ENCODE measurements at regions not wholly inside any gene's neighbourhood (a gene's known extent, or its start where the extent isn't known, plus 50 kb on each side); places are given as distances from the start of the nearest gene placed in this dataset.

GRCh38 chr3:72383230-72383629, 465.0 kb downstream of the SHQ1 start:
- Histone ChIP-seq H3K4ac (ENCODE audit: low read length) (no peak overlapping the region), H2AK5ac (ENCODE audit: low read depth, low read length) (no peak overlapping the region), H4K8ac (ENCODE audit: low read depth, low read length) (no peak overlapping the region), H3K14ac (ENCODE audit: low read length) (no peak overlapping the region), H3K79me1 (ENCODE audit: low read depth, low read length) (peaks cover 4% of the 10 kb centered on the region), H3K9me3 (replicated peaks in 1 of 2; ENCODE audit: control insufficient read depth in 2 of 2, insufficient read depth in 1 of 2, low read depth in 1 of 2, low read length in 2 of 2) (no peaks in the 10 kb centered on the region), H2BK120ac (ENCODE audit: low read depth, low read length) (no peak overlapping the region), H3K18ac (ENCODE audit: low read length) (no peak overlapping the region), H3K36me3 (replicated peaks in 1 of 2; ENCODE audit: control insufficient read depth in 2 of 2, insufficient read depth in 2 of 2, low read length in 2 of 2) (peaks cover 7 to 10% of the 10 kb centered on the region in 2 donors), H3K27ac (replicated peaks; ENCODE audit: low read length) (no peak overlapping the region), H3K4me1 (ENCODE audit: control insufficient read depth in 2 of 2, insufficient read depth in 1 of 2, low read depth in 1 of 2, low read length in 2 of 2) (peaks cover 10 to 12% of the 10 kb centered on the region in 2 donors), H2BK15ac (ENCODE audit: low read length) (no peak overlapping the region), H2BK5ac (ENCODE audit: low read length) (no peak overlapping the region), H2AFZ (ENCODE audit: low read length) (no peak overlapping the region), H3K4me3 (ENCODE audit: low read length in 2 of 2) (no peak overlapping the region), H4K91ac (ENCODE audit: low read depth, low read length, poor library complexity) (no peak overlapping the region), H3K27me3 (ENCODE audit: control insufficient read depth in 3 of 3, insufficient read depth in 3 of 3, low read depth in 1 of 3, low read length in 3 of 3) (no peaks in the 10 kb centered on the region), H2BK12ac (ENCODE audit: low read length) (no peak overlapping the region), H3K9ac (ENCODE audit: low read depth, low read length, poor library complexity) (no peak overlapping the region), H3K4me2 (ENCODE audit: insufficient read depth, low read length, poor library complexity, severe bottlenecking) (no peak overlapping the region), H3K23ac (ENCODE audit: low read depth, low read length, poor library complexity) (no peak overlapping the region)
- no peak for DNase-seq (ENCODE audit: low spot score)
- WGBS, 2 donors (ENCODE audit: extremely low coverage in 2 of 2, insufficient read length in 2 of 2, insufficient replicate concordance in 1 of 2), result no CpG with 5 or more reads among the region's 4 CpGs

GRCh38 chr3:72382460-72382859, 465.8 kb downstream of the SHQ1 start:
- Histone ChIP-seq H3K4me1 (ENCODE audit: control insufficient read depth in 2 of 2, insufficient read depth in 1 of 2, low read depth in 1 of 2, low read length in 2 of 2) (peaks cover 10 to 12% of the 10 kb centered on the region in 2 donors), H3K23ac (ENCODE audit: low read depth, low read length, poor library complexity) (no peak overlapping the region), H3K18ac (ENCODE audit: low read length) (no peak overlapping the region), H4K91ac (ENCODE audit: low read depth, low read length, poor library complexity) (no peak overlapping the region), H3K79me1 (ENCODE audit: low read depth, low read length) (peaks cover 2% of the 10 kb centered on the region), H3K14ac (ENCODE audit: low read length) (no peak overlapping the region), H3K36me3 (replicated peaks in 1 of 2; ENCODE audit: control insufficient read depth in 2 of 2, insufficient read depth in 2 of 2, low read length in 2 of 2) (peaks cover 8 to 18% of the 10 kb centered on the region in 2 donors), H3K4ac (ENCODE audit: low read length) (no peak overlapping the region), H2BK12ac (ENCODE audit: low read length) (no peak overlapping the region), H2BK5ac (ENCODE audit: low read length) (no peak overlapping the region), H2BK120ac (ENCODE audit: low read depth, low read length) (no peak overlapping the region), H3K27me3 (ENCODE audit: control insufficient read depth in 3 of 3, insufficient read depth in 3 of 3, low read depth in 1 of 3, low read length in 3 of 3) (no peaks in the 10 kb centered on the region), H3K9me3 (replicated peaks in 1 of 2; ENCODE audit: control insufficient read depth in 2 of 2, insufficient read depth in 1 of 2, low read depth in 1 of 2, low read length in 2 of 2) (no peaks in the 10 kb centered on the region), H3K4me3 (ENCODE audit: low read length in 2 of 2) (no peak overlapping the region), H3K9ac (ENCODE audit: low read depth, low read length, poor library complexity) (no peak overlapping the region), H3K4me2 (ENCODE audit: insufficient read depth, low read length, poor library complexity, severe bottlenecking) (no peak overlapping the region), H2AK5ac (ENCODE audit: low read depth, low read length) (no peak overlapping the region), H2BK15ac (ENCODE audit: low read length) (no peak overlapping the region), H2AFZ (ENCODE audit: low read length) (no peak overlapping the region), H4K8ac (ENCODE audit: low read depth, low read length) (no peak overlapping the region), H3K27ac (replicated peaks; ENCODE audit: low read length) (no peak overlapping the region)
- DNase-seq (ENCODE audit: low spot score), result no peak
- no CpG with 5 or more reads among the region's 4 CpGs for WGBS, 2 donors (ENCODE audit: extremely low coverage in 2 of 2, insufficient read length in 2 of 2, insufficient replicate concordance in 1 of 2)

- H2BK12ac ChIP-seq (ENCODE audit: low read length), result no peak overlapping the region
- no peak for DNase-seq (ENCODE audit: low spot score)
- H3K27me3 ChIP-seq (ENCODE audit: control insufficient read depth in 3 of 3, insufficient read depth in 3 of 3, low read depth in 1 of 3, low read length in 3 of 3), result no peaks in the 10 kb centered on the region
- H3K23ac ChIP-seq (ENCODE audit: low read depth, low read length, poor library complexity), result no peak overlapping the region
- H4K91ac ChIP-seq (ENCODE audit: low read depth, low read length, poor library complexity), result no peak overlapping the region
- no peak overlapping the region for H3K4me2 ChIP-seq (ENCODE audit: insufficient read depth, low read length, poor library complexity, severe bottlenecking)
- H3K14ac ChIP-seq (ENCODE audit: low read length), result no peak overlapping the region
- H3K9ac ChIP-seq (ENCODE audit: low read depth, low read length, poor library complexity), result no peak overlapping the region
- no peak overlapping the region for H3K4me3 ChIP-seq (ENCODE audit: low read length in 2 of 2)
- H3K4ac ChIP-seq (ENCODE audit: low read length), result no peak overlapping the region
- H2BK5ac ChIP-seq (ENCODE audit: low read length), result no peak overlapping the region
- H3K27ac ChIP-seq (replicated peaks; ENCODE audit: low read length), result no peak overlapping the region
- peaks cover 8 to 22% of the 10 kb centered on the region in 2 donors for H3K36me3 ChIP-seq (replicated peaks in 1 of 2; ENCODE audit: control insufficient read depth in 2 of 2, insufficient read depth in 2 of 2, low read length in 2 of 2)
- WGBS, 2 donors (ENCODE audit: extremely low coverage in 2 of 2, insufficient read length in 2 of 2, insufficient replicate concordance in 1 of 2), result no CpG with 5 or more reads among the region's 6 CpGs
- H3K9me3 ChIP-seq (replicated peaks in 1 of 2; ENCODE audit: control insufficient read depth in 2 of 2, insufficient read depth in 1 of 2, low read depth in 1 of 2, low read length in 2 of 2), result no peaks in the 10 kb centered on the region
- H2AFZ ChIP-seq (ENCODE audit: low read length), result no peak overlapping the region
- no peak overlapping the region for H2AK5ac ChIP-seq (ENCODE audit: low read depth, low read length)
- peaks cover 2% of the 10 kb centered on the region for H3K79me1 ChIP-seq (ENCODE audit: low read depth, low read length)
- no peak overlapping the region for H3K18ac ChIP-seq (ENCODE audit: low read length)
- no peak overlapping the region for H2BK15ac ChIP-seq (ENCODE audit: low read length)
- no peak overlapping the region for H4K8ac ChIP-seq (ENCODE audit: low read depth, low read length)
- H3K4me1 ChIP-seq (ENCODE audit: control insufficient read depth in 2 of 2, insufficient read depth in 1 of 2, low read depth in 1 of 2, low read length in 2 of 2), result peaks cover 12 to 17% of the 10 kb centered on the region in 2 donors
- no peak overlapping the region for H2BK120ac ChIP-seq (ENCODE audit: low read depth, low read length)
Measured at GRCh38 chr3:72381584-72381983, 466.7 kb downstream of the SHQ1 start.

GRCh38 chr3:72380711-72381493, 467.3 kb downstream of the SHQ1 start:
- Histone ChIP-seq H3K79me1 (ENCODE audit: low read depth, low read length) (peaks cover 2% of the 10 kb centered on the region), H3K27me3 (ENCODE audit: control insufficient read depth in 3 of 3, insufficient read depth in 3 of 3, low read depth in 1 of 3, low read length in 3 of 3) (no peaks in the 10 kb centered on the region), H3K27ac (replicated peaks; ENCODE audit: low read length) (no peak overlapping the region), H2BK15ac (ENCODE audit: low read length) (no peak overlapping the region), H2AFZ (ENCODE audit: low read length) (no peak overlapping the region), H2AK5ac (ENCODE audit: low read depth, low read length) (no peak overlapping the region), H3K4ac (ENCODE audit: low read length) (no peak overlapping the region), H3K14ac (ENCODE audit: low read length) (no peak overlapping the region), H3K4me2 (ENCODE audit: insufficient read depth, low read length, poor library complexity, severe bottlenecking) (no peak overlapping the region), H3K9ac (ENCODE audit: low read depth, low read length, poor library complexity) (no peak overlapping the region), H3K36me3 (replicated peaks in 1 of 2; ENCODE audit: control insufficient read depth in 2 of 2, insufficient read depth in 2 of 2, low read length in 2 of 2) (peaks cover 8 to 27% of the 10 kb centered on the region in 2 donors), H4K8ac (ENCODE audit: low read depth, low read length) (no peak overlapping the region), H3K18ac (ENCODE audit: low read length) (no peak overlapping the region), H3K9me3 (replicated peaks in 1 of 2; ENCODE audit: control insufficient read depth in 2 of 2, insufficient read depth in 1 of 2, low read depth in 1 of 2, low read length in 2 of 2) (no peaks in the 10 kb centered on the region), H3K4me1 (ENCODE audit: control insufficient read depth in 2 of 2, insufficient read depth in 1 of 2, low read depth in 1 of 2, low read length in 2 of 2) (peaks cover 12 to 23% of the 10 kb centered on the region in 2 donors), H2BK120ac (ENCODE audit: low read depth, low read length) (no peak overlapping the region), H2BK12ac (ENCODE audit: low read length) (no peak overlapping the region), H4K91ac (ENCODE audit: low read depth, low read length, poor library complexity) (no peak overlapping the region), H2BK5ac (ENCODE audit: low read length) (no peak overlapping the region), H3K4me3 (ENCODE audit: low read length in 2 of 2) (no peak overlapping the region), H3K23ac (ENCODE audit: low read depth, low read length, poor library complexity) (no peak overlapping the region)
- no peak for DNase-seq (ENCODE audit: low spot score)
- no CpG with 5 or more reads among the region's 8 CpGs for WGBS, 2 donors (ENCODE audit: extremely low coverage in 2 of 2, insufficient read length in 2 of 2, insufficient replicate concordance in 1 of 2)

Measured in neuronal stem cell (in vitro differentiated cells).